Endothelial cell of umbilical vein (primary cell): ENCODE measurements at regions not wholly inside any gene's neighbourhood (a gene's known extent, or its start where the extent isn't known, plus 50 kb on each side); places are given as distances from the start of the nearest gene placed in this dataset.

Experiments
- CTCF ChIP-seq, 2 donors: IDR thresholded peaks; 1 replicate in 1 of 2; 2 replicates in 1 of 2; pipeline ENCODE4 v1.5.1; 2011; ENCODE audit warnings: low read length in 2 of 2, mild to moderate bottlenecking in 2 of 2, moderate library complexity in 2 of 2, control low read depth in 1 of 2, inconsistent platforms in 1 of 2, low read depth in 1 of 2; ENCODE audit not compliant: insufficient read depth in 1 of 2; ENCODE audit errors: extremely low read depth in 1 of 2
- EZH2 ChIP-seq: IDR thresholded peaks from 2 replicates; pipeline ENCODE4 v1.6.1; 2012; ENCODE audit warnings: borderline replicate concordance, low read depth, mild to moderate bottlenecking, moderate library complexity, low read length, inconsistent platforms; ENCODE audit not compliant: severe bottlenecking
- GATA2 ChIP-seq: IDR thresholded peaks from 2 replicates; pipeline ENCODE4 v1.7.0; 2011; ENCODE audit warnings: low read depth, mild to moderate bottlenecking, moderate library complexity, mixed read lengths, low read length; ENCODE audit not compliant: insufficient read length, insufficient read depth
- POLR2A ChIP-seq: IDR thresholded peaks from 2 replicates; pipeline ENCODE4 v1.6.1; 2012; ENCODE audit warnings: low read depth, mild to moderate bottlenecking, control low read depth, low read length

DNA sequence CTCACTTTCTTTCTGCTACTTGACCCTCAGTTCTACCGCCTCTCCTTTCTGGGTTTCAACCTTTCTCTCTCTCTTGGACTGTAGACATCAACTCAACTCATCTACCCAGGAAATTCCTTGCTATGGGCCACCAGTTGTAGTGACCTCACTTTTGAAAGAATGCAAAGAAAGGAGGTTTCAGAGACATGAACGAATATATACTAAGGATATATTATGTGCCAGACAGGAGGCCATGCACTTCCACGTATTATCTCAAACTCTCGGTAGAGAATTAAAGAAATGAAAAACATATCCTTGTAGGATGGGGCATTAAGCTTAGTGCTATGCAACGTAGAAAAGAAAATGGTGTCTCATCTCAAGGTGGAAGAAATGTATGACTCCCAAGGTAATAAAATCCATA, 67.3 kb upstream of the NT5E start:
- TF ChIP-seq CTCF (IDR thresholded peaks at IDR 0.05; ENCODE audit: extremely low read depth in 1 of 2, insufficient read depth in 1 of 2, low read depth in 1 of 2, low read length in 2 of 2) = no peak
- TF ChIP-seq POLR2A = no peak
- TF ChIP-seq EZH2 = no peak
- no peak for TF ChIP-seq GATA2
